ENCODE measurements at regions not wholly inside any gene's neighbourhood (a gene's known extent, or its start where the extent isn't known, plus 50 kb on each side); places are given as distances from the start of the nearest gene placed in this dataset.

DNA sequence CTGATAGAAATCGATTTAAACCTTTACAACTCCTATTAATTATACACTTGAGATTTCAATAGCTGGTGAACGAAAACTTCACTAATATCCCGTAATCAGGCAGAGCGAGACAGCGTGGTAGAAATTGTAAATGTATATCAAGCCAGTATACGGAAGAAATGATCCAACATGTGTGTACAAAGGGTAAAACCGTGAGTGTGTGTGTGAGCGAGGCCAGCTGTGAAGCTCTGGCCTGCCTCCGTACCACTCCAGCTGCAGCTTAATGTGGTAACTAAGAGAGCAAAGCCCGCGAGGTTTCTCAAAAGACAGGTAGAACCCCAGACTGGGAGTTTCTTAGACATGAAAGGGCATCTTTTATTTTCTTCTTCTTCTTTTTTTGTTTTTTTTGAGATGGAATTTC, 52.3 kb upstream of the ZNF516 start:
- TF ChIP-seq, protein P1, sequence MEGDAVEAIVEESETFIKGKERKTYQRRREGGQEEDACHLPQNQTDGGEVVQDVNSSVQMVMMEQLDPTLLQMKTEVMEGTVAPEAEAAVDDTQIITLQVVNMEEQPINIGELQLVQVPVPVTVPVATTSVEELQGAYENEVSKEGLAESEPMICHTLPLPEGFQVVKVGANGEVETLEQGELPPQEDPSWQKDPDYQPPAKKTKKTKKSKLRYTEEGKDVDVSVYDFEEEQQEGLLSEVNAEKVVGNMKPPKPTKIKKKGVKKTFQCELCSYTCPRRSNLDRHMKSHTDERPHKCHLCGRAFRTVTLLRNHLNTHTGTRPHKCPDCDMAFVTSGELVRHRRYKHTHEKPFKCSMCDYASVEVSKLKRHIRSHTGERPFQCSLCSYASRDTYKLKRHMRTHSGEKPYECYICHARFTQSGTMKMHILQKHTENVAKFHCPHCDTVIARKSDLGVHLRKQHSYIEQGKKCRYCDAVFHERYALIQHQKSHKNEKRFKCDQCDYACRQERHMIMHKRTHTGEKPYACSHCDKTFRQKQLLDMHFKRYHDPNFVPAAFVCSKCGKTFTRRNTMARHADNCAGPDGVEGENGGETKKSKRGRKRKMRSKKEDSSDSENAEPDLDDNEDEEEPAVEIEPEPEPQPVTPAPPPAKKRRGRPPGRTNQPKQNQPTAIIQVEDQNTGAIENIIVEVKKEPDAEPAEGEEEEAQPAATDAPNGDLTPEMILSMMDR (IDR thresholded peaks at IDR 0.05; ENCODE audit: extremely low read depth in 1 of 2, insufficient read depth in 1 of 2, low read depth in 1 of 2, low read length in 2 of 2): no peak
- TF ChIP-seq, protein P2, sequence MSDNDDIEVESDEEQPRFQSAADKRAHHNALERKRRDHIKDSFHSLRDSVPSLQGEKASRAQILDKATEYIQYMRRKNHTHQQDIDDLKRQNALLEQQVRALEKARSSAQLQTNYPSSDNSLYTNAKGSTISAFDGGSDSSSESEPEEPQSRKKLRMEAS (IDR thresholded peaks at IDR 0.05; ENCODE audit: insufficient read depth, insufficient read length): no peak
- TF ChIP-seq EZH2 (IDR thresholded peaks at IDR 0.05; ENCODE audit: borderline replicate concordance, low read depth, low read length, severe bottlenecking) (no peak), POLR2A (IDR thresholded peaks at IDR 0.05; ENCODE audit: low read depth, low read length) (no peak), JUN (IDR thresholded peaks at IDR 0.05; ENCODE audit: borderline replicate concordance, insufficient read depth, insufficient read length, low read depth) (no peak)
